HG03520 (cell line): ENCODE measurements at regions not wholly inside any gene's neighbourhood (a gene's known extent, or its start where the extent isn't known, plus 50 kb on each side); places are given as distances from the start of the nearest gene placed in this dataset.

Experiments used
- ATAC-seq: cut with Tn5 transposase; IDR thresholded peaks from one replicate; pipeline ENCODE4 v1.9.1; 2021; ENCODE audit warnings: mild to moderate bottlenecking, moderate library complexity; ENCODE audit not compliant: unreplicated experiment

- ATAC-seq, result no peak
Measured at GRCh38 chr4:156191044-156191781, 237.5 kb upstream of the CTSO start.

GRCh38 chr4:156190615-156191014, 236.9 kb upstream of the CTSO start:
- no peak for ATAC-seq

- no peak for ATAC-seq
Measured at GRCh38 chr4:156188596-156188995, 234.9 kb upstream of the CTSO start.

DNA sequence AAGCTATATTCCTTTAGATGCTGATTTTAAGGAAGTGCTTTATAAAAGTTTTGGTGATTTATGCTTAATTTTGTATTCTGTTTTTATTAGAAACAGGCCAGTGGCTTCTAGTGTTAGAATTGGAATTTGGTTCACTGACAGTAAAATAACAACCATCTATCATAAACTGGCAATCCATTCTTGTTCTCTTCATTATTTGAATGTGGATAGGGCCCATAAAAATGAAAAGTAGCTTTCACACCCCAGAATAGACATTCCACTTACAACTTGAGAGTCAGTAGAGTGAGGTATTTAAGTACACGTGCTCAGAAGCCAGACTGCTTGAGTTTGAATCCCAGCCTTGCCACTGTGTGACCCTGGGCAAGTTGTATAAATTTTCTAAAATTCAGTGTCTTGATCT, 232.4 kb upstream of the CTSO start:
- no peak for ATAC-seq

DNA sequence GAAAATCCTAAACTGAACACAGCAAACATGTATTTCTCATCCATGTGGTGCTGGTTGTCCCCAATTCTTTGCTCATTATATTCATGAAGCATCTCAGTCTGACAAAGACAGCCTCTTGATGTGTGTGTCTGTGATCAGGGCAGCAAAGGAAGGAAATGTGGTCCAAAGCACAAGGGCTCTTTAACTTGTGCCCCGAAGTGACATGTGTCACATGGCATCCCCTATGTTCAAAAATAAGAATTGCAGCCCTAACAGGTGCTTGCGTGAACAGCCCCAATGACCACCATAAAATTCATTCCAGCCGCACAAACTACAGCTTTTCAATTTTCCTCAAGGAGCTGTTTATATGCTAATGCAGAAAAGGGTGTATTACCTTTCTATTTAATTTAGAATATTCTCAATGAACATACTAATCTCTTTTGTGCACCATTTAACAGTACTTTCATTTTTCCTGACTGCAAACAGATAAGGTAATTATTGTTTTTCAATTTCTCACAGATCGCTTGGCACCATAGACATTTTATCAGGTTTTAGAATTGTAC, 231.9 kb upstream of the CTSO start:
- ATAC-seq, result no peak

DNA sequence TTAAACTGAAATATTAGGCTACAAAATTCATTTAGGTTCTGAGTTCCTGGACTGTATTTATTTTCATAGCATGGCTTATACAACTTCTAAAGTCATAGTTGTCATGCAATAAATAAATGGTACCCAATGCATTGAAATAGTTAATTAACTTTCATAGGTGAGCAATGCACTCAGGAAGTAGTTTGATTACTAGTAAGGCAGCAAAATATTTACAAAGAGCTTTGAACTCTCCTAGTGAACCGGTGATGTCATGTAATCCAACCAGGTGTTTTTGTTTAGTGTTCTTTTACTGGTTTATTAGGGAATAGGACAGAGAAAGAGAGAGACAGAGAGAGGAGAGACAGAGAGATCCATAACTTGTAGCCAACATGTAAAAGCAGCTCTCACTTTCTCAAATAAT, 228.6 kb upstream of the CTSO start:
- no peak for ATAC-seq

DNA sequence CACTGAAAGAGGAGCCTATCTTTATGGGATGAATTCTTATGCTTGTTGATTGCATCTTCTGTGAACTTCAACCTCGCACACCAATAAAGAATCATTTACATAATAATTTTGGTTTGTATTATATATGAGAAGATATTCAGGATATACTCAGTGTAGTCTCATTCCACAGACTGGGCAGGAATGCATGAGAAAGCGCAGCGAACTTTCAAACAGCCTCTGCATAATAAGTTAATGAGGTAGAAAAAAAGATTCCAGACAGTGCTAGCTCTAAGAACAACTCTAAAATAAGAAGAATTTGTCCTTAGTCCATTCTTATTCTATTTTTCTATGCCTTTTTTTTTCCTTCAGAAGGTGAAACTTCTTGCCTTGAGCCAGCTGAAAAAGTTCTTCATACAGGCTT, 224.3 kb upstream of the CTSO start:
- ATAC-seq, result no peak

- no peak for ATAC-seq
Measured at GRCh38 chr4:156176896-156177295, 223.2 kb upstream of the CTSO start.

DNA sequence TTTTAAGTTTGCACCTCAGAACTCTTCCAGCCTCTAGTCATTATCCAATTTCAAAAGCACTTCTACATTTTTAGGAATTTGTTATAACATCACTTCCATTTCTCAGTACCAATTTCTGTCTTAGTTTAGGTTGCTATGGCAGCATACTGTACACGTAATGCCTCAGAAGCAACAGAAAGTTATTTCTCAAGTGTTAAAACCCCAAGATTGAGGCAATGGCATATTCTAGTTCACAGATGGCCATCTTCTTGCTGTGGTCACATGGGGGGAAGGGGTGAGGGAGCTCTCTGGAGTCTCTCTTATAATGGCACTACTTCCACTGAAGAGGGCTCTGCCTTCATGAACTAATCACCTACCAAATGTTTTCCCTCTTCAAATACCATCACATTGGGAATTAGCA, 220.3 kb upstream of the CTSO start:
- ATAC-seq, result no peak

GRCh38 chr4:156173486-156173885, 219.8 kb upstream of the CTSO start:
- no peak for ATAC-seq

DNA sequence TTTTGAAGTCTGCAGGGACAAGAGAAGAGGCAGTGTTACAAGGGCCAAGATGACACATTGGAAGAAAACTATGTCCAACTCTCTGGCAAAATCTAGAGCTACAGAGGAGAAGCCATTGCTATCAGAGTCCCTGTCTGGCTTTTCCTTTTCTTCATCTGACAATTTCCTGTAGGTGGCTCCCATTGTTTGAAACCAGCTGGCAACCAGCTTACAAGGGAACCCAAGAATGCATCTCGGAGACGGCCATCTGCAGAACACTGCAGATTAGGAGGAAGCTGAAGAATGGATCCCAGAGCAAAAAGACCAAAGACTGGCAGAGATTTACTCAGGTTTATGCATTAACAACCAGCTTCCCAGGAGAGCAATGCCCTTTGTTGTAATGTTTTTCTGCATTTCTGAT, 216.2 kb upstream of the CTSO start:
- no peak for ATAC-seq

- peak; percentile 68 for ATAC-seq
Measured at GRCh38 chr4:156169011-156169410, 215.3 kb upstream of the CTSO start.

GRCh38 chr4:156168288-156168687, 214.6 kb upstream of the CTSO start:
- ATAC-seq, result no peak

- peak; percentile 90 for ATAC-seq
Measured at GRCh38 chr4:156158747-156159146, 205.1 kb upstream of the CTSO start.

DNA sequence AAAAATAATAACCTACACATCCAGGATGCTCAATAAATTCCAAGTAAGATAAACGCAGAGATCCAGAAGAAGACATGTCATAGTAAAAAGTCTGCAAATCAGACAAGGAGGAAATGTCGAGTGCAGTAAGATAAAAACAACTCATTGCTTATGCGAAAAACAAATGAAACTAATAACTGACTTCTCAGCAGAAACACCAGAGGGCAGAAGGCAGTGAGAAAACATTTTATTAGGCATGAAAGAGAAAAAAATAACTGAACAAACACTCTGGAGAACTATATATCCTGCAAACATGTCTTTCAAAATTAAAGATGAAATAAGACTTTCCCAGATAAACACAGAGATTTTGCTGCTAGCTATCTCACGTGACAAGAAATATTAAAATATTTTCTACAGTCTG, 201.3 kb upstream of the CTSO start:
- ATAC-seq, result no peak

DNA sequence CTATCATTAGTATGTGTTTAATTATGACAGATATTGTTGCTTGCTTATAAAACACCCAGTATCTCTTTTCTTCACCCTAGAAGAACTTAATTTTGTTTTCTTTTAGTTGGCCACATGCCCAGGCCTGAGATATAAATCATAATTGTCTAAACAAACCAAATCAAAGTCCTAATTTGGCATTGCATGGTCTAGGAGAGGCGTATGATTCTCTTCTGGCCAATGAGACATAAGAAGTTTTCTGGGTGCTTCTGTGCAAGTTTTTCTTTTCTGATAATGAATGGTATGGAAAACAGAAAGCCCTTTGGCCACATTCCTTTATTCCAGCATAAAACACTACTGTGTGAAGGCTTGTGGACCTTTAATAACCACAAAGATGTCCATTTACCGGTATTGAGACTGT, 192.9 kb upstream of the CTSO start:
- ATAC-seq, result no peak

DNA sequence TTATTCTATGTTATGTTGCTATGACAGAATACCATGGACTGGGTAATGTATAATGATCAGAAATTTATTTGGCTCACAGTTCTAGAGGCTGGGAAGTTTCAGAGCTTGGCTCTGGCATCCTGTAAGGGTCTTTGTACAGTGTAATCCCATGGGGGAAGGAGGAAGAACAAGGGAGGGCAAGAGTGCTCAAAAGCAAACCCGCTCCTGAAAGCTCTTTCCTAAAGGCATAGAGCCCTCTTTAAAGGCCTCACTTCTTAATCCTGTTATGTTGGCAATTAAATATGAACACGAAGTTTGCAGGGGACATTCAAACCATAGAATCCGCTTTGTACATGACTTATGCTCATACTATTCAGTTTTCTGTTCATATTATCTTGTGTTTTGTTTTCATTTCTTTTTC, 191.3 kb upstream of the CTSO start:
- no peak for ATAC-seq

- no peak for ATAC-seq
Measured at GRCh38 chr4:156138781-156139280, 185.2 kb upstream of the CTSO start.

GRCh38 chr4:156137679-156138473, 184.2 kb upstream of the CTSO start:
- ATAC-seq, result no peak

GRCh38 chr4:156132196-156132595, 178.5 kb upstream of the CTSO start:
- ATAC-seq, result no peak

DNA sequence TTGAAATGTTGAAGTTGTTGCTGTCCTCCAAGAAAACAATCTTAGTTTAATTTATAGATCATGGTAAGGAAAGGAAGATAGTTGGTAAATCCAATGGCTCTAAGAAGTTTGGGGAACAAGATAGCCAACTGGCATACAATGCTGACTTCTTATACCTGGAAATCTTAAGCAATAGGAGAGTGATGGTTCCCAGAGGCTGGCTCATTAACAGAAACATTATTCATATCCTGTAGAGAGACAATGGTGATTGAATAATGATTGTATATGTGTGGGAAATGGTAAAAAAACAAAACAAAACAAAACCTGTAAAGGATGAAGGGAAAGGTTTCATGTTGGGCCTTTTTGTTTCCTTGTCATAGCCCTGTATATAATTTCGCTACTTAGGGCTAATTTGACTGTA, 174.9 kb upstream of the CTSO start:
- ATAC-seq, result no peak
